ENCODE measurements at regions not wholly inside any gene's neighbourhood (a gene's known extent, or its start where the extent isn't known, plus 50 kb on each side); places are given as distances from the start of the nearest gene placed in this dataset.

- no peak for DNase-seq
These were observed 137.1 kb upstream of the TARS1 start for GRCh38 chr5:33303579-33304095.

- no peak for DNase-seq
These were observed 136.2 kb upstream of the TARS1 start for GRCh38 chr5:33304601-33305000.

- no peak for DNase-seq
These were observed 135.2 kb upstream of the TARS1 start for GRCh38 chr5:33305572-33305971.

GRCh38 chr5:33306758-33307157, 134.0 kb upstream of the TARS1 start:
- DNase-seq: no peak

GRCh38 chr5:33308586-33308985, 132.2 kb upstream of the TARS1 start:
- DNase-seq: no peak

GRCh38 chr5:33309068-33309467, 131.7 kb upstream of the TARS1 start:
- no peak for DNase-seq

- DNase-seq: no peak
These were observed 131.0 kb upstream of the TARS1 start for GRCh38 chr5:33309536-33310345.

GRCh38 chr5:33310451-33310850, 130.3 kb upstream of the TARS1 start:
- DNase-seq: no peak

- peak; percentile 38 for DNase-seq
These were observed 128.9 kb upstream of the TARS1 start for GRCh38 chr5:33311893-33312292.

- DNase-seq: no peak
These were observed 127.9 kb upstream of the TARS1 start for GRCh38 chr5:33312571-33313549.

GRCh38 chr5:33315189-33315588, 125.6 kb upstream of the TARS1 start:
- no peak for DNase-seq

GRCh38 chr5:33316773-33317172, 124.0 kb upstream of the TARS1 start:
- DNase-seq: no peak

- peak; percentile 35 for DNase-seq
These were observed 123.5 kb upstream of the TARS1 start for GRCh38 chr5:33317271-33317670.

GRCh38 chr5:33319151-33319550, 121.6 kb upstream of the TARS1 start:
- no peak for DNase-seq

- DNase-seq: no peak
These were observed 120.9 kb upstream of the TARS1 start for GRCh38 chr5:33319841-33320240.

GRCh38 chr5:33321026-33321425, 119.7 kb upstream of the TARS1 start:
- no peak for DNase-seq

- DNase-seq: no peak
These were observed 118.1 kb upstream of the TARS1 start for GRCh38 chr5:33322632-33323031.

- DNase-seq: no peak
These were observed 116.0 kb upstream of the TARS1 start for GRCh38 chr5:33324667-33325307.

- no peak for DNase-seq
These were observed 111.9 kb upstream of the TARS1 start for GRCh38 chr5:33328818-33329217.

GRCh38 chr5:33329891-33330290, 110.9 kb upstream of the TARS1 start:
- no peak for DNase-seq

- no peak for DNase-seq
These were observed 110.3 kb upstream of the TARS1 start for GRCh38 chr5:33330426-33330825.

- DNase-seq: no peak
These were observed 109.8 kb upstream of the TARS1 start for GRCh38 chr5:33330992-33331391.

- no peak for DNase-seq
These were observed 108.0 kb upstream of the TARS1 start for GRCh38 chr5:33332804-33333203.

Data from suppressor macrophage treated with lipopolysaccharide for 4 hours (primary cell).